NOMO-1 treated with dmso at 0.1 percent for 144 hours (cell line): ENCODE measurements at regions not wholly inside any gene's neighbourhood (a gene's known extent, or its start where the extent isn't known, plus 50 kb on each side); places are given as distances from the start of the nearest gene placed in this dataset.
A peak's percentile ranks its signal among the peaks of the same experiment; 100 is the strongest.

Experiments used
- DNase-seq: peaks from one replicate; lab custom pipeline; 2025; ENCODE audit not compliant: unreplicated experiment; lab: John Stamatoyannopoulos, UW

DNA sequence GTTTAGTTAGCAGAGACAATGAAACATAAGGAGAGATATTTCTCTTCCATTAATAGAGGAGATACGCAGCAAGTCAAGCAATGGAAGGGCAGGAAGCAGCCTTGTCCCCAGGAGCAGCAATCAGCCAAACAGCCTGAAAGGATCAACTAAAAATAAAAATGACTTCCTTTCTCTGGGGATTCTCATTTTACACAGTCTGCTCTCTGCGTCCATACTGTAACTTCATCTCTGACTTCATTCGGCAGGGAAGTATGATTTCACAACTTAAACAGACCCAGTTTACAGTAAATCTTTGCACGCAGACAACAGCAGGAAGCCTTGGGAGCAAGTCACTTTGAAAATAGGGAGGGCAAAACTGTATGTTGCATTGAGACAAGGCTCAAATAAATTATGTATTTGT lies 826.7 kb downstream of the DIAPH3 start:
- peak; percentile 15 for DNase-seq

- no peak for DNase-seq
These were observed 823.6 kb downstream of the DIAPH3 start for GRCh38 chr13:59340151-59340550.

DNA sequence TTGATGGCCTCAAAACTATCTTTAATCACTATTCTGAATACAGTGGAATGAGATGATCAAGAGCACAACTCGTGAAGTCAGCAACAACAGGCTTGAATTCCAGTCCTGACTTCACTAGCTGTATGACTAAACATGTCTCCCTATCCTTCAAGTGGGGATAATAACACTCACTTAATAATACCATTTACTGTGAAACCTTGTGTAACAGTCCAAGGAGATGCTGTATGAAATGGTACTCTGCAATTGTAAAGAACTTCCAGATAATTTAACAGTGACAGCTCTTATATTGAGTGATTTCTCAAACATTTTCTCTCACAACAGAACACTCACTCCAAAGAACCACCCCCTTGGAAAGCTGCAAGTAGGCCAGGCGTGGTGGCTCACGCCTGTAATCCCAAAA lies 823.1 kb downstream of the DIAPH3 start:
- DNase-seq: no peak

GRCh38 chr13:59342400-59342799 lies 821.3 kb downstream of the DIAPH3 start:
- no peak for DNase-seq

DNA sequence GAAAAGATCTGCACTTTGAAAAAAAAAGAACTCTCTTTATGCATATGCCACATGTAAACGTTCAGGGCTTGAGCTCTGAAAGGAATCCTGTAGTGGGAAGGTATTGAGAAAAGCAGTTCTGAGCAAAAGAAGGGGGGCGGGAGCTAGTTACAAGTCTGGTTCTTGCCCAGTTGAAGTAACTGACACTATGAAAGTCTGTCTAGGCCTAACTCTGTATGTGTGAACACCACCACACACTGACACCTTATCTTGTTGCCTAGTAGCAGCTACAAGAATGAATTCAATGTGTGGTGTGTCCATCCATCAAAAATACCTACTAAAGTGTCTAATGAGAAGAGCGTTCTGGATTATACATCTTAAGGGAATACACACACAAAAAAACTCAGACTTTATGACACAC lies 820.6 kb downstream of the DIAPH3 start:
- DNase-seq: no peak

DNA sequence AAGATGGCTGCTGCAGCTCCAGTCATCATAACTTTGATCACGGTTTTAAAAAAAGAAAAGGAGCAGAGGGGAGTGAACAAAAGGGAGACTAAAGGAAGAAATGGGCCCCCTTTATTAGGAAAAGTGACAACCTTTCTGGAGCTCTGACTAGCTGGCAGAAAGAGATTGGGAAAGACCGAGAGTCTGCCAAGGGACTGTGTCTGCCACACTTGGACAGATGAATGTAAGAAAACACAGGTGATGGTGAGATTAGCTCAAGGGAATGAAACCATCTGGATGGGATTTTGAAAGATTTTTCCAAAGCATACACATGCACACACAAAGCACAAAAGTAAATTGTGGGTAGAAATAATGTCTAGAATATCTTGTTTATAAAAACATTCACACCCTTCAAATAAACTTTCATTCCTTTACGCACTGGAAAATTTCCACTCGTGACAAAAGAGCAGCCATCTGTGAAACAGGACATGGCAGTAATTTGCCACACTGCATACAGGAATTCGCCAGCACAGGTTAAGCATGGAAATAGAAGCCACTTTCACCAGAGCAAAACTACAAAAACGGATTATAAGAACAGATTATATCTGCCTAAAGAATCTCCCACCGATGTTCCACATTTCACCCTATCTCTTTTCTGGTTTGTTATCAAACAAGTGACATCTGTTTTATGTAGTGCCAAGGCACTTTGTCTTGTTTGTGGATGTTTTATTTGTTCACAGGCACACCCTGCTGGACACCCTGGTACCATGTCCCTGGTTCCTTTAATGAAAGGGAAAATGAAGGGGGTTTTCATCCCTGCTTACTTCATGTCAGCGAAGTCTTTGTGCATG lies 819.5 kb downstream of the DIAPH3 start:
- no peak for DNase-seq

GRCh38 chr13:59345311-59345710 lies 818.4 kb downstream of the DIAPH3 start:
- no peak for DNase-seq

GRCh38 chr13:59346999-59347723 lies 816.6 kb downstream of the DIAPH3 start:
- no peak for DNase-seq

- no peak for DNase-seq
These were observed 815.1 kb downstream of the DIAPH3 start for GRCh38 chr13:59348617-59349016.

GRCh38 chr13:59352600-59352999 lies 811.1 kb downstream of the DIAPH3 start:
- DNase-seq: no peak

DNA sequence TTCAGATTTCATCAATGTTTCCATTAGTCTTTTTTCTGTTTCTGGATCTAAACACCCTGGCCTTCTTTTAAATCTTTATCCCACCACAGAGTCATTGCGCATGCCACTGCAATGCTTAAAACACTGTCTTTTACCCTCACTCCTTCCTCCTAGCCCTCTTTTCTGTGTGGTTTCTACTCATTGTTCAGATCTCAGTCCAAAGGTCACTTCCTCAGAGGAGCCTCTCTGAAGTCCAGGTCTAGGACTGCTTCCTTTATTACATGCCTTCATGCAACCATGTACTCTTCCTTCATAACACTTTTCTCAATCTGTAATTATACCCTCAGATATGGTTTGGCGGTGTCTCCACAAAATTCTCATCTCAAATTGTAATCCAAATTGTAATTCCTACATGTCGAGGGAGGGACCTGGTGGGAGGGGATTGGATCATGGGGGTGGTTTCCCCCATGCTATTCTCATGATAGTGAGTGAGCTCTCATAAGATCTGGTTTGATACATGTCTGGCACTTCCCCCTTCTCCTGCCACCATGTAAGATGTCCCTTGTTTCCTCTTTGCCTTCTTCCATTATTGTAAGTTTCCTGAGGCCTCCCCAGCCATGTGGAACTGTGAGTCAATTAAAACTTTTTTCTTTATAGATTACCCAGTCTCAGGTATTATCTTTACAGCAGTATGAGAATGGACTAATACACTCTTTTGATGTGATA lies 808.9 kb downstream of the DIAPH3 start:
- DNase-seq: peak; percentile 90

DNA sequence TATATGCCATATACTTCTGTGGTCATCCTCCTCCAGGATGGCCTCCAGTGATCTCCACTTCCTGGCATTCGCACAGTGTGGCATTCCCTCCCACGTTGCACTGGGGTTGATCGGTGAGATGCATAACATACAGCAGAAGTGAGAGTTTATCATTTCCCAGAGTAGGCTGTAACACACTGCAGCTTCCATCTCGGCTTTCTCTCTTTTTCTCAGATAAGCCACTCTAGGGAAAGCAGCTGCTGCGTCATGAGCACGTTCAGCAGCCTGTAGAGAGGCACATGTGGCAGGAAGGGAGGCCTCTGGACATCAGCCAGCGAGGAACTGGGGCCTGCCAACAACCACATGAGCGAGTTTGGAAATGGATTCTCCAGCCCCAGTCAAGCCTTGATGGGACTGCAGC lies 807.1 kb downstream of the DIAPH3 start:
- no peak for DNase-seq

GRCh38 chr13:59358014-59358413 lies 805.7 kb downstream of the DIAPH3 start:
- DNase-seq: no peak

DNA sequence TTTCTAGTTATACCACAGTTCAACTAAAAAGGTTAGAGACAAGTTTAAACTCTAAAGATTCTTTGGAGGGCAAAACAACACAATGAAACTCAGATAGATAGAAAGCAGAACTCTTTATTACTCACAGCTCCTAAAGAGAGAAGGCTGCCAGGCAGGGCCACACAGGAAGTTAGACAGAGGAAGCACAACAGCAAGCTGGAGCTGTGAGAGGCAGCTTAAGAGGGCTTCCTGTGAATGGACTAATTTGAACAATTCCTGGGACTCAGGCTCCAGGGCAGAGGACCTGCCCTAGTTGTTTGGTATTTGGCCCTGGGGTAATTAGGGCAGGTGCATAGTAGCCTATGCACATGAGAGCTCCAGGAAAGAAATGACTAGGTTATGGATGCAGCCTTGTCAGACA lies 803.6 kb downstream of the DIAPH3 start:
- peak; percentile 77 for DNase-seq

DNA sequence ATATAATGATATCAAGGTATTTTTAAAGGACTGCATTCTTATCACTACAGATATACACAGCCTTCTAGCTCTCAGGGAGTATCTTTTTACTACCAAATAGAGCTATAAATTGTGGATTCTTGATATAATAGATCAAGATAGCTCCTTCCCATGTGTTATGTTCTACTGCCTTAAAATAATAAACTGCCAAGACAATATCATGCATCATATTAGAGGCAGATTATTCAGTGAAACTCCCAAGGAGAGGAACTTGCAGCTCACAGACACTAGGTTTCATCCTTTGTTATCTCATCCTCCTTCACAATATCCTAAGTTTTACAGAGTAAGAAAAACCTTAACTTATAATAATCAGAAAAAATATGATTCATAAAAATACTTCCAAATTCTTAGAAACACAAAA lies 802.8 kb downstream of the DIAPH3 start:
- DNase-seq: no peak

DNA sequence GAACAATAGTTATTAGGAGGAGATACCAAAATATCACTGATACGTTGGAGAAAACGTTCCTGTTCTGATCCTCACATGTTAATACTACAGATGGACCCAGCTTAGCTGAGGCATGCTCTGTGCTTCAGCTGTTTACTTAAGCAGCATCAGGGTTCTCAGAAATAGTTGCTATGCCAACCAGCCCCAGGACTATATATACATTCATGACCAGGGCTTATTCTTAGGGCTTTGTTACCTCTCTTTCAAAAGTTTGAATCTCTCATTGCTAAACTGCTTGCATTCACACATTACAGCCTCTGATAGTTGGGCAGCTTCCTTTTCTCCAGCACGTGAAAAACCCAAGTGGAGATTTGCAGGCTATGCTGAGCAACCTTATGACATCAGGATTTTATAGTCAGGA lies 800.4 kb downstream of the DIAPH3 start:
- no peak for DNase-seq

- DNase-seq: no peak
These were observed 799.8 kb downstream of the DIAPH3 start for GRCh38 chr13:59363947-59364346.

DNA sequence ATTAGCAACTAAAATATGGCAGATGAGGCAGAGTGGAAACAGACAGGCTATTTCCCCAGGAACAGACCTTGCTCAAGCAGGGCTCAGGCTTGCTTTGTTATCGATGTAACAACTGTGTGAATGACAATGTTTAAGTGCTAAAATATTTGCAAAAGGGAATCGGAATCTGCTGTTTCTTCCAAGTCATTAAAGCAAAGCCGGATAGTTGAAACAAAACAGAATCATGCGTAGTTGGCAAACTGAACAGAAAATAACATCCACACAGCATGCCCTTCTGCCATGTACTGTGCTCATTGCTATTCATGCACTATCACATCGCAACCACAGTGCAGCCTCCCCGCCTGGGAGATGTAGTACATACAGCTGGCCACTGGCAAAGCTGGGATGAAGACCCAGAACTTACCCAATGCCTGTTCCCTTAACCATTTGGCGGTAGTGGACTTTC lies 799.1 kb downstream of the DIAPH3 start:
- DNase-seq: no peak

GRCh38 chr13:59367467-59367866 lies 796.3 kb downstream of the DIAPH3 start:
- DNase-seq: no peak

DNA sequence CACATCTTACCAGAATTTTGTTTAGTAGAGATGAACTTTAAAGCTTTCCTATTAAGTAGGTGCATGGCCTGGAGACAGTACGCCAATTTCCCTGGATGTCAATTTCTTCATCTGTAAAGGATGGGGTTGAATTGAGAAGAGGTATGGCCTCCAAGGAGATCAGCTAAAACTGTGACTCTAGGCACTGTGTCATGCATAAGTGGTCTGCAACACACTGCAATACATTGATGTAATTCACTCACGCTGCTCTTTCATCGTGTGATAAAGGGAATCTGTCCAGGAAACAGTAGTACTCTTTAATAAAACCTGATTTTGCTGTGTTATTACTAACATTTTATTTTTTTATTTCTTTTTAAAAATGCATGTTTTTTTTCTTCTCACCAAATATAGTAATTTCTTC lies 795.8 kb downstream of the DIAPH3 start:
- no peak for DNase-seq

DNA sequence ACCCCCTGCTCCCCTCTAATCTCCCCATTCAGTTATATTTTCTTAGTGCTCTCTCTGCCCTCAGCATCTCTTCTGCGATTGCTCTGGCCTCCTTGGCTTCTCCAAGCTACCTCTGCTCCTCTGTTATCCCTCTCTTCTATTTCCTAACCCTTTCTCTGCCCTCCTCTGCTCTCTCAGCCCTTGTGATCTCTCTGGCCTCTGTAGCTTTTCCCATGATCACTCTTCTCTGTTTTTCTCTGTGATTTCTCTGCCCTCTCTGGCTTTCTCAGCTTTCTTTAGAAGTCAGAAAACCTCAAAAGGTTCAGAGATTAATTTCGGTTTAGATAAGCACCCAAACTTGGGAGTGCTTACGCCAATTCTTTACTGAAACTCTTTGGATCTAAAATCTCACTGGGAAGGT lies 795.0 kb downstream of the DIAPH3 start:
- DNase-seq: no peak

- DNase-seq: no peak
These were observed 792.5 kb downstream of the DIAPH3 start for GRCh38 chr13:59371229-59371628.
